H1 (cell line): ENCODE measurements at regions not wholly inside any gene's neighbourhood (a gene's known extent, or its start where the extent isn't known, plus 50 kb on each side); places are given as distances from the start of the nearest gene placed in this dataset.

Source experiments
- CTCF ChIA-PET: fragments of 300-600 bp; sonication (Branson Sonifier 250); formaldehyde crosslinking; loops from one replicate; lab custom pipeline; 2021; ENCODE audit not compliant: partially characterized antibody; lab: Charles Lee
- POLR2A ChIA-PET: fragments of 300-600 bp; sonication (Branson Sonifier 250); formaldehyde crosslinking; loops from one replicate; lab custom pipeline; 2021; ENCODE audit warnings: inconsistent platforms; ENCODE audit not compliant: partially characterized antibody; lab: Charles Lee
- DNase-seq, 2 experiments: peaks; one replicate each; pipeline versions ENCODE4 v3.0.0 to v3.0.0-alpha.2; 2010 to 2022; ENCODE audit warnings: low spot score in 2 of 2, low read depth in 1 of 2, mixed read lengths in 1 of 2
- FAIRE-seq: peaks from 2 replicates; lab custom pipeline; 2011; peaks lifted over from hg19 to GRCh38; lab: Jason Lieb, UNC
- H2AFZ ChIP-seq: 2 replicates; pipeline ENCODE4 v1.8.1; 2012; ENCODE audit warnings: low read length, inconsistent platforms
- H2AK5ac ChIP-seq: 2 replicates; pipeline ENCODE4 v1.6.1; 2013; ENCODE audit warnings: low read depth, low read length
- H2BK120ac ChIP-seq: replicated peaks from 2 replicates; pipeline ENCODE3; 2013; ENCODE audit warnings: low read depth, low read length, inconsistent platforms
- H2BK12ac ChIP-seq: 2 replicates; pipeline ENCODE4 v1.6.1; 2013; ENCODE audit warnings: low read depth, low read length
- H2BK15ac ChIP-seq: 2 replicates; pipeline ENCODE4 v1.6.1; 2013; ENCODE audit warnings: low read length
- H2BK20ac ChIP-seq: 2 replicates; pipeline ENCODE4 v1.6.1; 2013; ENCODE audit warnings: low read length
- H2BK5ac ChIP-seq: 2 replicates; pipeline ENCODE4 v1.6.1; 2013; ENCODE audit warnings: low read depth, low read length
- H3K14ac ChIP-seq: 2 replicates; pipeline ENCODE4 v1.6.1; 2013; ENCODE audit warnings: inconsistent platforms; ENCODE audit not compliant: insufficient read length
- H3K18ac ChIP-seq: 2 replicates; pipeline ENCODE4 v1.6.1; 2013; ENCODE audit warnings: low read length; ENCODE audit errors: extremely low read depth
- H3K23ac ChIP-seq: 2 replicates; pipeline ENCODE4 v1.6.1; 2013; ENCODE audit warnings: inconsistent platforms; ENCODE audit not compliant: insufficient read length
- H3K23me2 ChIP-seq: 2 replicates; pipeline ENCODE4 v1.6.1; 2013; ENCODE audit warnings: low read depth, low read length
- H3K27ac ChIP-seq: 2 replicates; pipeline ENCODE4 v1.6.1; 2011; ENCODE audit warnings: low read depth, low read length, inconsistent platforms
- H3K27me3 ChIP-seq, 4 experiments: replicated peaks in 1 of 4; 1 replicate in 1 of 4; 2 replicates in 3 of 4; pipeline versions ENCODE4 v1.6.1 to v1.8.1; 2011 to 2013; ENCODE audit warnings: low read length in 3 of 4, mild to moderate bottlenecking in 3 of 4, inconsistent platforms in 2 of 4, mixed read lengths in 2 of 4, moderate library complexity in 1 of 4; ENCODE audit not compliant: control insufficient read depth in 3 of 4, insufficient read depth in 3 of 4; ENCODE audit errors: extremely low read depth in 1 of 4
- H3K36me3 ChIP-seq, 4 experiments: 2 replicates each; pipeline versions ENCODE4 v1.6.1 to v1.8.1; 2011 to 2013; ENCODE audit warnings: mild to moderate bottlenecking in 4 of 4, low read length in 3 of 4, moderate library complexity in 2 of 4, control low read depth in 1 of 4, inconsistent platforms in 1 of 4; ENCODE audit not compliant: insufficient read depth in 4 of 4, control insufficient read depth in 2 of 4
- H3K4ac ChIP-seq: replicated peaks from 2 replicates; pipeline ENCODE3; 2013; ENCODE audit warnings: low read length, low read depth, mixed read lengths, inconsistent platforms; ENCODE audit not compliant: insufficient read length
- H3K4me1 ChIP-seq, 4 experiments: replicated peaks in 1 of 4; 1 replicate in 1 of 4; 2 replicates in 3 of 4; pipeline versions ENCODE4 v1.6.1 to v1.8.1; 2011 to 2013; ENCODE audit warnings: low read length in 3 of 4, inconsistent platforms in 2 of 4, mixed read lengths in 1 of 4; ENCODE audit not compliant: insufficient read depth in 4 of 4, control insufficient read depth in 3 of 4
- H3K4me2 ChIP-seq, 2 experiments: 2 replicates each; pipeline versions ENCODE4 v1.6.1 to v1.8.1; 2011 to 2013; ENCODE audit warnings: low read depth in 2 of 2, low read length in 2 of 2, control low read depth in 1 of 2, inconsistent platforms in 1 of 2, mild to moderate bottlenecking in 1 of 2; ENCODE audit not compliant: insufficient read depth in 1 of 2
- H3K4me3 ChIP-seq, 4 experiments: fragments of 200-600, 300-600 bp in 1 of 4; sonication (generic), shearing (Covaris generic), sonication (Bioruptor Twin) in 1 of 4; 2 replicates each; pipeline versions ENCODE4 v1.5.1 to v1.8.1; 2011 to 2016; ENCODE audit warnings: low read length in 4 of 4, low read depth in 3 of 4, control low read depth in 2 of 4, inconsistent platforms in 2 of 4, mild to moderate bottlenecking in 2 of 4, mixed read lengths in 1 of 4, moderate library complexity in 1 of 4; ENCODE audit not compliant: insufficient read depth in 2 of 4; ENCODE audit errors: extremely low read depth in 1 of 4
- H3K56ac ChIP-seq: replicated peaks from 2 replicates; pipeline ENCODE3; 2013; ENCODE audit warnings: low read depth, mild to moderate bottlenecking, mixed read lengths, low read length, inconsistent platforms; ENCODE audit not compliant: insufficient read length
- H3K79me1 ChIP-seq: 2 replicates; pipeline ENCODE4 v1.6.1; 2013; ENCODE audit warnings: low read depth, low read length, control low read depth
- H3K79me2 ChIP-seq, 2 experiments: 2 replicates each; pipeline versions ENCODE4 v1.6.1 to v1.8.1; 2012 to 2013; ENCODE audit warnings: low read length in 2 of 2, mild to moderate bottlenecking in 2 of 2, inconsistent platforms in 1 of 2; ENCODE audit not compliant: insufficient read depth in 2 of 2, control insufficient read depth in 1 of 2
- H3K9ac ChIP-seq, 4 experiments: replicated peaks in 1 of 4; 1 replicate in 1 of 4; 2 replicates in 3 of 4; pipeline versions ENCODE4 v1.6.1 to v1.8.1; 2011 to 2013; ENCODE audit warnings: low read depth in 3 of 4, low read length in 3 of 4, control low read depth in 2 of 4, mild to moderate bottlenecking in 2 of 4, moderate library complexity in 2 of 4, inconsistent platforms in 1 of 4; ENCODE audit errors: extremely low read depth in 1 of 4
- H3K9me3 ChIP-seq, 2 experiments: 2 replicates each; pipeline versions ENCODE4 v1.6.1 to v1.8.1; 2012 to 2013; ENCODE audit warnings: mild to moderate bottlenecking in 2 of 2, moderate library complexity in 2 of 2, control low read depth in 1 of 2, inconsistent platforms in 1 of 2, low read depth in 1 of 2, low read length in 1 of 2, mixed read lengths in 1 of 2; ENCODE audit not compliant: insufficient read depth in 2 of 2
- H4K20me1 ChIP-seq, 2 experiments: replicated peaks in 1 of 2; 2 replicates each; pipeline versions ENCODE3 to v1.8.1; 2011 to 2013; ENCODE audit warnings: inconsistent platforms in 2 of 2, low read length in 2 of 2, mild to moderate bottlenecking in 1 of 2; ENCODE audit not compliant: insufficient read depth in 2 of 2, control insufficient read depth in 1 of 2
- H4K5ac ChIP-seq: 2 replicates; pipeline ENCODE4 v1.6.1; 2013; ENCODE audit warnings: low read length, low read depth, mixed read lengths, inconsistent platforms; ENCODE audit not compliant: insufficient read length
- H4K8ac ChIP-seq: 2 replicates; pipeline ENCODE4 v1.8.0; 2013; ENCODE audit warnings: mild to moderate bottlenecking, moderate library complexity, low read length, inconsistent platforms; ENCODE audit not compliant: insufficient read depth; ENCODE audit errors: extremely low read depth
- H4K91ac ChIP-seq: replicated peaks from 2 replicates; pipeline ENCODE3; 2013; ENCODE audit warnings: low read length, mixed read lengths, inconsistent platforms; ENCODE audit not compliant: insufficient read length
- BACH1 ChIP-seq: IDR thresholded peaks from 2 replicates; pipeline ENCODE4 v1.6.1; 2012; ENCODE audit warnings: low read length, improper control_type of control experiment
- GTF2F1 ChIP-seq: IDR thresholded peaks from 2 replicates; pipeline ENCODE4 v1.6.1; 2012; ENCODE audit warnings: low read depth, low read length, improper control_type of control experiment, borderline replicate concordance
- POLR2A ChIP-seq, 2 experiments: IDR thresholded peaks; 1 replicate in 1 of 2; 2 replicates in 1 of 2; pipeline ENCODE4 v1.6.1; 2011; ENCODE audit warnings: low read depth in 2 of 2, low read length in 2 of 2, mild to moderate bottlenecking in 2 of 2; ENCODE audit errors: control extremely low read depth in 1 of 2
- POLR2AphosphoS5 ChIP-seq: IDR thresholded peaks from 2 replicates; pipeline ENCODE4 v1.6.1; 2011; ENCODE audit warnings: low read depth, low read length
- RBBP5 ChIP-seq: IDR thresholded peaks from 2 replicates; pipeline ENCODE4 v1.7.1; 2012; ENCODE audit warnings: low read depth, mild to moderate bottlenecking, inconsistent platforms, low read length, moderate library complexity, borderline replicate concordance
- SIX5 ChIP-seq: IDR thresholded peaks from 2 replicates; pipeline ENCODE4 v1.6.1; 2011; ENCODE audit warnings: mild to moderate bottlenecking, low read depth, low read length
- SP2 ChIP-seq: IDR thresholded peaks from 2 replicates; pipeline ENCODE4 v1.6.1; 2012; ENCODE audit warnings: mild to moderate bottlenecking, low read length, inconsistent platforms
- WGBS, 2 experiments: shearing (Covaris generic) in 1 of 2; methylation state at CpG; one replicate each; pipeline versions ENCODE4 v1.1.6 to v1.1.7; 2013 to 2015; ENCODE audit warnings: low lambda C conversion rate in 2 of 2, mixed read lengths in 2 of 2, inconsistent platforms in 1 of 2, low coverage in 1 of 2, missing lambda C conversion rate in 1 of 2; ENCODE audit not compliant: insufficient replicate concordance in 2 of 2, insufficient coverage in 1 of 2, insufficient read length in 1 of 2; ENCODE audit errors: extremely low coverage in 1 of 2, missing lambda C conversion rate in 1 of 2; 5-methylcytosine and 5-hydroxymethylcytosine counted together

GRCh38 chr6:93823489-93823888 is 404.1 kb upstream of the EPHA7 start:
- no peak overlapping the region for H2BK120ac ChIP-seq
- peak; percentile 64 for TF ChIP-seq POLR2AphosphoS5
- TF ChIP-seq SP2: no peak
- TF ChIP-seq POLR2A (IDR thresholded peaks at IDR 0.05; ENCODE audit: control extremely low read depth in 1 of 2, low read depth in 2 of 2, low read length in 2 of 2): peak in 1 of 2 experiments; percentile 83; a peak in 1 of 3 replicates
- no peak for TF ChIP-seq RBBP5
- no peak for TF ChIP-seq SIX5
- no peak for TF ChIP-seq GTF2F1
- no peak for TF ChIP-seq BACH1

More at GRCh38 chr6:93823489-93823888, 404.1 kb upstream of the EPHA7 start:
- H3K18ac ChIP-seq: no peak overlapping the region
- H4K91ac ChIP-seq: no peak overlapping the region
- DNase-seq: no peak
- H2BK12ac ChIP-seq: no peak overlapping the region
- no peaks in the 10 kb centered on the region for H3K79me1 ChIP-seq
- H3K56ac ChIP-seq: no peak overlapping the region
- H3K14ac ChIP-seq: no peak overlapping the region
- peaks cover 0 to 50% (median 6%) of the 10 kb centered on the region in 4 experiments; a peak in 2 of 8 replicates for H3K36me3 ChIP-seq
- ChIA-PET CTCF (no interaction called here), POLR2A (interaction anchor here (1.1 to 2.2 kb wide), 3 partner anchors 28 to 225 kb away, joined by 3 to 6 read pairs (median 4); no protein-coding TSS in a partner anchor)
- H3K27ac ChIP-seq: no peak overlapping the region
- no peaks in the 10 kb centered on the region for H3K27me3 ChIP-seq
- H4K5ac ChIP-seq: no peak overlapping the region
- H3K4ac ChIP-seq: no peak overlapping the region
- no peak overlapping the region for H3K4me3 ChIP-seq
- H3K9ac ChIP-seq: no peak overlapping the region
- H2AFZ ChIP-seq: no peak overlapping the region
- no peak overlapping the region for H2BK15ac ChIP-seq
- no peaks in the 10 kb centered on the region for H3K9me3 ChIP-seq
- H3K4me2 ChIP-seq: no peak overlapping the region
- whole genome bisulfite sequencing, 2 experiments: 94% methylated on average over 4 of the region's 4 CpGs; no CpG with 5 or more reads in 1 of the 2 experiments
- H3K23me2 ChIP-seq: no peaks in the 10 kb centered on the region
- H3K4me1 ChIP-seq: peaks cover 0 to 8% (median 1%) of the 10 kb centered on the region in 4 experiments; a peak in 2 of 7 replicates
- H4K20me1 ChIP-seq: peaks cover 0 to 6% of the 10 kb centered on the region in 2 experiments
- no peak overlapping the region for H2AK5ac ChIP-seq
- H3K23ac ChIP-seq: no peak overlapping the region
- FAIRE-seq: no peak
- H3K79me2 ChIP-seq: peaks cover 0 to 10% of the 10 kb centered on the region in 2 experiments; a peak in 2 of 4 replicates
- H2BK20ac ChIP-seq: no peak overlapping the region
- no peak overlapping the region for H4K8ac ChIP-seq
- H2BK5ac ChIP-seq: no peak overlapping the region
